HCT116 (cell line): ENCODE measurements at regions not wholly inside any gene's neighbourhood (a gene's known extent, or its start where the extent isn't known, plus 50 kb on each side); places are given as distances from the start of the nearest gene placed in this dataset.

Experiments used
- CTCF ChIP-seq, 3 experiments: fragments of 200-600 bp in 1 of 3; sonication (generic) in 1 of 3; IDR thresholded peaks in 2 of 3; conservative IDR thresholded peaks in 1 of 3; 2 replicates each; pipeline ENCODE4 v1.5.1; 2012 to 2017; ENCODE audit warnings: low read depth in 2 of 3, low read length in 2 of 3, antibody characterized with exemption in 1 of 3, borderline replicate concordance in 1 of 3, control low read depth in 1 of 3, mild to moderate bottlenecking in 1 of 3, mixed read lengths in 1 of 3, mixed run types in 1 of 3, moderate library complexity in 1 of 3; ENCODE audit not compliant: insufficient read depth in 1 of 3
- EZH2 ChIP-seq: fragments of 200-600 bp; sonication (generic); IDR thresholded peaks from 2 replicates; pipeline ENCODE4 v1.6.1; 2017; ENCODE audit warnings: antibody characterized with exemption, mixed run types
- EZH2phosphoT487 ChIP-seq: fragments of 200-600 bp; IDR thresholded peaks from 2 replicates; pipeline ENCODE4 v1.6.1; 2018; ENCODE audit warnings: antibody characterized with exemption, borderline replicate concordance
- POLR2A ChIP-seq: IDR thresholded peaks from 2 replicates; pipeline ENCODE4 v1.7.0; 2011; ENCODE audit warnings: borderline replicate concordance; ENCODE audit not compliant: insufficient read depth, insufficient read length; ENCODE audit errors: extremely low read depth
- POLR2AphosphoS5 ChIP-seq: IDR thresholded peaks from 2 replicates; pipeline ENCODE4 v1.6.1; 2011; ENCODE audit warnings: mild to moderate bottlenecking, low read depth, low read length, moderate library complexity
- RAD21 ChIP-seq: IDR thresholded peaks from 2 replicates; pipeline ENCODE4 v1.6.1; 2012; ENCODE audit warnings: low read depth, mild to moderate bottlenecking

DNA sequence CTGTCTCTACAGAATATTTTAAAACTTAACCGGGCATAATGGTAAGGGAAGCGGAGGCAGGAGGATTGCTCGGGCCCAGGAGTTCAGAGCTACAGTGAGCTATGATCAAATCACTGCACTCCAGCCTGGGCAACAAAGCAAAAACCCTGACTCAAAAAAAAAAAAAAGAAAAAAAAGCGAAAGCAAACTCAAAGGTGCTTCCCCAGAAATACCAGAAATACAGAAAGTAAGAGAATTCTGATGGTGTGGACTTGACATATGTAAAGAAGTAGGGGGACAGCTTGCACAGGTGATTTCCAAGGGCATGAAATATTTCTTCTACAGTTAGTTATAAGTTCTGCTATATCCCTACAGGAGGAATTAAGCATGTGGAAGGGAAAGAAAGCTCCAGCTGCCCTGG is 69.7 kb upstream of the APBB1IP start:
- no peak for TF ChIP-seq EZH2
- TF ChIP-seq RAD21, result no peak
- TF ChIP-seq CTCF (IDR thresholded peaks at IDR 0.05 in 2 of 3, conservative IDR thresholded peaks at IDR 0.05 in 1 of 3; ENCODE audit: borderline replicate concordance in 1 of 3, insufficient read depth in 1 of 3, low read depth in 2 of 3, low read length in 2 of 3), result no peak
- no peak for TF ChIP-seq POLR2A
- TF ChIP-seq POLR2AphosphoS5, result no peak
- TF ChIP-seq EZH2phosphoT487, result no peak
